ENCODE measurements at regions not wholly inside any gene's neighbourhood (a gene's known extent, or its start where the extent isn't known, plus 50 kb on each side); places are given as distances from the start of the nearest gene placed in this dataset.
"Not testable (repeated sequence)": the region's sequence is repeated elsewhere in the genome, so short reads cannot be mapped to it uniquely, and the experiment has no call there.

DNA sequence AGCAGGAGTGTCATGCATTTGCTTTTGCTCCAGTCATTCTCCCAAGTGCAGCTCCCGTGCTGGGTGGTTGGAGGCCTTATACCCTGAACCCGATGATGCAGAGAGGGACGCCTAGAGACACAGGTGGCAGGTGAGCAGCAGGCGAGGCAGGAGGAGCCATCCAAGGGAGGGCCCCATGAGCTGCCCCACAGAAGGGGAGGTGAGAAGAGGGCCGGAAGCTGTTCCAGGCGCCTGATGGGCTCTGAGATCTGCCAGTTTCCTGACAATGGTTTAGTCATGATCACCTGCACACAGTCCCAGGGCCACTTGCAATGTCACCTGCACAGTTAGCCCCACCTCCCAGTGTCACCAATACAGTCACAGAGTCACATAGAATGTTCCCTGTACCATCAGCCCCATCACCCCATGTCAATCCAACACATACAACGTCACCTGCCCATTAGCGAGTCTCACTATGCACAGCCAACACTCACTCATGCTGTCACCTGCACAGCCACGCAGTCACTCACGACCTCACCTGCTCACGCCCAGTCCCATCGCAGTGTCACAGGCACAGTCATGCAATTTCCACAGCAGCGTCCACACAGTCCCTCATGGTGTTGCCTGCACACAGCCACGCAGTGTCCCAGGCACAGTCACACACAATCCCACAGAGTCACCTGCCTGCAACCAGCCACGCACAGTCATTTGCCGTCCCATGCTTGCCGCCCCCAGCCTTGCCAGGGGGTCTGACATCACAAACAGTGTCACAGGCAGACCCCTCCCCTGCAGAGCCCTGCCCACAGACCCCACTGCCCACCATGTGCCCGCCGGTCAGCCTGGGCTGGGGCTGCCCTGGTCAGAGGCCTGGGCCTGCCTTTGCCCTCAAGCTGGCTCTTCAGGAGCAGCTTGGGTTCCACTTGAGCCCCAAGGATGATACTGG lies 113.4 kb downstream of the LHX2 start:
- no peak for DNase-seq (ENCODE audit: extremely low read depth in 1 of 2, low read depth in 1 of 2)

GRCh38 chr9:124125651-124125977 lies 114.0 kb downstream of the LHX2 start:
- no peak for DNase-seq (ENCODE audit: extremely low read depth in 1 of 2, low read depth in 1 of 2)

- peak; percentile 46 to 63 for DNase-seq (ENCODE audit: extremely low read depth in 1 of 2, low read depth in 1 of 2)
Observed at GRCh38 chr9:124126648-124127646, 115.4 kb downstream of the LHX2 start.

- no peak for DNase-seq (ENCODE audit: extremely low read depth in 1 of 2, low read depth in 1 of 2)
Observed at GRCh38 chr9:124128568-124129166, 117.1 kb downstream of the LHX2 start.

GRCh38 chr9:124130277-124131075 lies 118.9 kb downstream of the LHX2 start:
- no peak for DNase-seq (ENCODE audit: extremely low read depth in 1 of 2, low read depth in 1 of 2)

GRCh38 chr9:124131518-124131917 lies 120.0 kb downstream of the LHX2 start:
- DNase-seq (ENCODE audit: extremely low read depth in 1 of 2, low read depth in 1 of 2) = not testable (repeated sequence)

- DNase-seq (ENCODE audit: extremely low read depth in 1 of 2, low read depth in 1 of 2) = no peak
Observed at GRCh38 chr9:124132671-124133147, 121.1 kb downstream of the LHX2 start.

DNA sequence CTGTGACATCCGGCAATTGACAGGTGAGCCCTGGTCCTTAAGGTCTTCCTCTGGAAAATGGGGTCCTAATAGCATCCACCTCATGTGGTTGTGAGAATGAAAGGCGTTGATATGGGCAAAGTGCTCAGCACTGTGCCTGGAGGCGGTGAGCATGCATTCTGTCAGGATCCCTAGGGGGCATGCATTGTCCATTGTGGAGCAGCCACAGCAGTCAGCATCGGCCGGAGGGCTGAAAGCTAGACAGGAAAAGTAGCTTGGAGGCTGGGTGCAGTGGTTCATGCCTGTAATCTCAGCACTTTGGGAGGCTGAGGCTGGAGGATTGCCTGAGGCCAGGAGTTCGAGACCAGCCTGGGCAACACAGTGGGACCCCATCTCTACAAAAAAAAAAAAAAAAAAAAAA lies 122.2 kb downstream of the LHX2 start:
- peak in 1 of 2 donors; percentile 14 for DNase-seq (ENCODE audit: extremely low read depth in 1 of 2, low read depth in 1 of 2)

- DNase-seq (ENCODE audit: extremely low read depth in 1 of 2, low read depth in 1 of 2) = no peak
Observed at GRCh38 chr9:124134526-124134925, 123.0 kb downstream of the LHX2 start.

- no peak for DNase-seq (ENCODE audit: extremely low read depth in 1 of 2, low read depth in 1 of 2)
Observed at GRCh38 chr9:124135813-124136365, 121.9 kb upstream of the NEK6 start.

GRCh38 chr9:124137009-124137943 lies 120.5 kb upstream of the NEK6 start:
- no peak for DNase-seq (ENCODE audit: extremely low read depth in 1 of 2, low read depth in 1 of 2)

- DNase-seq (ENCODE audit: extremely low read depth in 1 of 2, low read depth in 1 of 2) = no peak
Observed at GRCh38 chr9:124137944-124138335, 119.8 kb upstream of the NEK6 start.

DNA sequence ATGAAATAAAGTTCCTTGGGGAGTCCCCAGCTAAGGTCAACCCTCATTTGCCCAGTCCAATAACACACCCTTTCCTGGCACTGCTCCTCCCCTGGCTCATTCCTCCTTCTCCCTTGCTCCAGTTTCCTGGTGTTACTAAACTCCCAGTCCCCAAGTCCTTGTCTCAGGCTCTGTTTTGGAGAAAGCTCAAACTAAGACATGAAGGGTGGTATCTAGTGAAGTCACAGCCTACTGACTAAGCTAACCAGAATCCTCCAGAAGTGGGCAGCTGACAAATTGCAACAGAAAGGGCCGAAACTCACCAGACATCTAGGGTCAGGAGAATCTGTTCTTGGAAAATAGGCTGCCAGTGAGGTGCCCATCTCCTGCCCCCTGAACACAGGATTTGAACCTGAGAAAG lies 118.7 kb upstream of the NEK6 start:
- DNase-seq (ENCODE audit: extremely low read depth in 1 of 2, low read depth in 1 of 2) = no peak

DNA sequence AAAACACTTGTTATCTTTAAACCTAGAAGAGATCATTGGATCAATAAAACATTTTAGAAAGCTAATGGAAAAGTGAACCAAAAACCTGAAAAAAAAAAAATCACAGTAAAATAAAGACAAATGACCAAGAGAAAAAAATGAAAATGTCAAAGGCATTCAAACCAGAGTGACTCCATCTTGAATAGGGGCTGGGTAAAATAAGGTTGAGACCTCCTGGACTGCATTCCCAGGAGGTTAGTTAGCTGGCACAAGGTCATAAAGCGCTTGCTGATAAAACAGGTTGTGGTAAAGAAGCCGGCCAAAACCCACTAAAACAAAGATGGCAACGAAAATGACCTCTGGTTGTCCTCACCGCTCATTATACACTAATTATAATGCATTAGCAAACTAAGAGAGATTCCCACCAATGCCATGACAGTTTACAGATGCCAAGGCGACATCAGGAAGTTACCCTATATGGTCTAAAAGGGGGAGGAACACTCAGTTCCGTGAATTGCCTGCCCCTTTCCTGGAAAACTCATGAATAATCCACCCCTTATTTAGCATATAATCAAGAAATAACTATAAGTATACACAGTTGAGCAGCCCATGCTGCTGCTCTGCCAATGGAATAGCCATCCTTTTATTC lies 116.7 kb upstream of the NEK6 start:
- DNase-seq (ENCODE audit: extremely low read depth in 1 of 2, low read depth in 1 of 2) = no peak

GRCh38 chr9:124144561-124145123 lies 113.1 kb upstream of the NEK6 start:
- DNase-seq (ENCODE audit: extremely low read depth in 1 of 2, low read depth in 1 of 2) = not testable (repeated sequence)

DNA sequence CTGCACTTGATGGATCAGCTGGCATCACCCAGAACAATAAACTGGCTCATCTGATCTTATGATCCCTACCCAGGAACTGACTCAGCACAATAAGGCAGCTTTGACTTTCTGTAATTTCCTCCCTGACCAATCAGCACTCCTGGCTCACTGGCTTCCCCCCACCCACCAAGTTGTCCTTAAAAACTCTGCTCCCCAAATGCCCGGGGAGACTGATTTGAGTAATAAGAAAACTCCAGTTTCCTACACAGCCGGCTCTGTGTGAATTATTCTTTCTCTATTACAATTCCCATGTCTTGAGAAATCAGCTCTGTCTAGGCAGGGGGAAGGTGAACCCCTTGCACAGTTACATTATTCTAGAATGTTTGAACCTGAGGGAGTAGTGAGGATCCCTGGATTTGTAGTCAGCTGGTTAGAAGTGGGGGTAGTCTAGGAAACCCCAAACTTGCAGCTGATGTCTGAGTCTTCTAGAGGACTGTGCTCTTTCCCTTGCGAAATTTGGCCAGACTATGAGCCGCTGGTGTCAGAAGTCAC lies 111.7 kb upstream of the NEK6 start:
- no peak for DNase-seq (ENCODE audit: extremely low read depth in 1 of 2, low read depth in 1 of 2)

DNA sequence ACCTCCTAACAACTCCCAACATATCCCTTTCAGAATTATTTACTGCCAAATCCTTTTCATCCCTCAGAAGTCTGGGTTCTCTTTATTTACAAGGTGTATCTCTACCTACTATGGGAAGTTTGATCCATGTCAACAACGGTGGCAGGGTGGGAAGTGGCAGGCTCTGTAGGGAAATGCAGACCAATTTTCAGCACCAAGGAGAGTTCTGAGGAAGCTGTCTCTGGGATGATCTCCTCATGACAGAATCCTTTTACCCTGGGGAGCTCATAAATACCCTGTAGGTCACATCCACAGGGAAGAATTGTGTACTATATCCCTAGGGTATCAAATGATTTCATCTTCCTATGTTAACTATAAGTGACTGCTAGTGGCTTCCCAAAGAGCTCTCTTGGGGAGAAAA lies 107.8 kb upstream of the NEK6 start:
- no peak for DNase-seq (ENCODE audit: extremely low read depth in 1 of 2, low read depth in 1 of 2)

DNA sequence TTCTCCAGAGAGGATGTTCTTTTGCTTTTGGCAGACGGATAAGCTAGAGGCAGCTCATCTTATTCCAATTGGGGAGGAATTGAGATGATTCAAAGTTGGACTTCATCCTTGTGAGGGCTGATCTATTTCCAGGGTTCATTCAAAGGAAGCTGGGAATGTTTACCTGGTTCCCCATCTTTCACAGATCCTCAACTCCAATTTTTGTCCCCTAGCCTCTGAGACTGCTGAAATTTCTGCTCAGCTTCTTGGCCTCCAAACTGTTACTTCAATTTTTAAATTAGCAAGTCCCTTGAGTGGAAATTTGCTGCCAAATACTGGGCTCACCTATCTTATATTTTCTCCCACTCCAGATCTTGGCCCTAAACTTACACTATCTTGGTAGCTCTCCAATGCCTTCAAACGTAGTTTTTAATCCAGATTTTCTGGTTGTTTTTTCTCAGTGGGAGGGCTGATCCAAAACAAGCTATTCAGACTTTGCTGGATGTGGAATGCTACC lies 93.9 kb upstream of the NEK6 start:
- DNase-seq (ENCODE audit: extremely low read depth in 1 of 2, low read depth in 1 of 2) = no peak
